NCI-H82 (cell line): ENCODE measurements at regions not wholly inside any gene's neighbourhood (a gene's known extent, or its start where the extent isn't known, plus 50 kb on each side); places are given as distances from the start of the nearest gene placed in this dataset.

ENCODE experiments used
- DNase-seq: peaks from one replicate; lab custom pipeline; 2025; lab: John Stamatoyannopoulos, UW

- DNase-seq = no peak
These were observed 837.0 kb downstream of the SLITRK6 start for GRCh38 chr13:84962141-84962750.

- no peak for DNase-seq
These were observed 838.2 kb downstream of the SLITRK6 start for GRCh38 chr13:84961023-84961422.

GRCh38 chr13:84959818-84960217 lies 839.4 kb downstream of the SLITRK6 start:
- DNase-seq = no peak

GRCh38 chr13:84954636-84955035 lies 844.6 kb downstream of the SLITRK6 start:
- no peak for DNase-seq

- no peak for DNase-seq
These were observed 848.1 kb downstream of the SLITRK6 start for GRCh38 chr13:84951128-84951527.

- no peak for DNase-seq
These were observed 853.0 kb downstream of the SLITRK6 start for GRCh38 chr13:84946192-84946591.

- no peak for DNase-seq
These were observed 858.4 kb downstream of the SLITRK6 start for GRCh38 chr13:84940798-84941197.

GRCh38 chr13:84940167-84940566 lies 859.1 kb downstream of the SLITRK6 start:
- DNase-seq = no peak

GRCh38 chr13:84934911-84935310 lies 864.3 kb downstream of the SLITRK6 start:
- no peak for DNase-seq

- DNase-seq = no peak
These were observed 865.4 kb downstream of the SLITRK6 start for GRCh38 chr13:84933797-84934196.

GRCh38 chr13:84931264-84931663 lies 868.0 kb downstream of the SLITRK6 start:
- no peak for DNase-seq

GRCh38 chr13:84927442-84928169 lies 871.6 kb downstream of the SLITRK6 start:
- no peak for DNase-seq

- DNase-seq = no peak
These were observed 873.8 kb downstream of the SLITRK6 start for GRCh38 chr13:84925443-84925842.

GRCh38 chr13:84923831-84924230 lies 875.4 kb downstream of the SLITRK6 start:
- DNase-seq = no peak

- peak; percentile 64 for DNase-seq
These were observed 881.9 kb downstream of the SLITRK6 start for GRCh38 chr13:84917252-84917878.

- no peak for DNase-seq
These were observed 886.5 kb downstream of the SLITRK6 start for GRCh38 chr13:84912720-84913119.

- no peak for DNase-seq
These were observed 888.8 kb downstream of the SLITRK6 start for GRCh38 chr13:84910423-84910822.

- DNase-seq = no peak
These were observed 895.8 kb downstream of the SLITRK6 start for GRCh38 chr13:84903391-84903790.

GRCh38 chr13:84902243-84902642 lies 897.0 kb downstream of the SLITRK6 start:
- peak; percentile 57 for DNase-seq

GRCh38 chr13:84896128-84896527 lies 903.1 kb downstream of the SLITRK6 start:
- DNase-seq = peak; percentile 66

GRCh38 chr13:84894749-84895148 lies 904.5 kb downstream of the SLITRK6 start:
- no peak for DNase-seq

- no peak for DNase-seq
These were observed 913.4 kb downstream of the SLITRK6 start for GRCh38 chr13:84885868-84886267.

- DNase-seq = no peak
These were observed 925.3 kb downstream of the SLITRK6 start for GRCh38 chr13:84873951-84874350.
